ENCODE measurements at regions not wholly inside any gene's neighbourhood (a gene's known extent, or its start where the extent isn't known, plus 50 kb on each side); places are given as distances from the start of the nearest gene placed in this dataset.

GRCh38 chr7:46214526-46214925 lies 293.5 kb upstream of the IGFBP3 start:
- TF ChIP-seq, protein P1, sequence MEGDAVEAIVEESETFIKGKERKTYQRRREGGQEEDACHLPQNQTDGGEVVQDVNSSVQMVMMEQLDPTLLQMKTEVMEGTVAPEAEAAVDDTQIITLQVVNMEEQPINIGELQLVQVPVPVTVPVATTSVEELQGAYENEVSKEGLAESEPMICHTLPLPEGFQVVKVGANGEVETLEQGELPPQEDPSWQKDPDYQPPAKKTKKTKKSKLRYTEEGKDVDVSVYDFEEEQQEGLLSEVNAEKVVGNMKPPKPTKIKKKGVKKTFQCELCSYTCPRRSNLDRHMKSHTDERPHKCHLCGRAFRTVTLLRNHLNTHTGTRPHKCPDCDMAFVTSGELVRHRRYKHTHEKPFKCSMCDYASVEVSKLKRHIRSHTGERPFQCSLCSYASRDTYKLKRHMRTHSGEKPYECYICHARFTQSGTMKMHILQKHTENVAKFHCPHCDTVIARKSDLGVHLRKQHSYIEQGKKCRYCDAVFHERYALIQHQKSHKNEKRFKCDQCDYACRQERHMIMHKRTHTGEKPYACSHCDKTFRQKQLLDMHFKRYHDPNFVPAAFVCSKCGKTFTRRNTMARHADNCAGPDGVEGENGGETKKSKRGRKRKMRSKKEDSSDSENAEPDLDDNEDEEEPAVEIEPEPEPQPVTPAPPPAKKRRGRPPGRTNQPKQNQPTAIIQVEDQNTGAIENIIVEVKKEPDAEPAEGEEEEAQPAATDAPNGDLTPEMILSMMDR (IDR thresholded peaks at IDR 0.05; ENCODE audit: low read depth, low read length), result no peak
- no peak overlapping the region for H3K4me3 ChIP-seq (replicated peaks in 1 of 2; ENCODE audit: low read depth in 2 of 2, low read length in 2 of 2)
- DNase-seq (ENCODE audit: low read depth in 2 of 2), result no peak

- DNase-seq (ENCODE audit: low read depth in 2 of 2), result no peak
- no peak overlapping the region for H3K4me3 ChIP-seq (replicated peaks in 1 of 2; ENCODE audit: low read depth in 2 of 2, low read length in 2 of 2)
- TF ChIP-seq, protein P1 (IDR thresholded peaks at IDR 0.05; ENCODE audit: low read depth, low read length), result no peak
These were observed 292.1 kb upstream of the IGFBP3 start for GRCh38 chr7:46213154-46213537.

DNA sequence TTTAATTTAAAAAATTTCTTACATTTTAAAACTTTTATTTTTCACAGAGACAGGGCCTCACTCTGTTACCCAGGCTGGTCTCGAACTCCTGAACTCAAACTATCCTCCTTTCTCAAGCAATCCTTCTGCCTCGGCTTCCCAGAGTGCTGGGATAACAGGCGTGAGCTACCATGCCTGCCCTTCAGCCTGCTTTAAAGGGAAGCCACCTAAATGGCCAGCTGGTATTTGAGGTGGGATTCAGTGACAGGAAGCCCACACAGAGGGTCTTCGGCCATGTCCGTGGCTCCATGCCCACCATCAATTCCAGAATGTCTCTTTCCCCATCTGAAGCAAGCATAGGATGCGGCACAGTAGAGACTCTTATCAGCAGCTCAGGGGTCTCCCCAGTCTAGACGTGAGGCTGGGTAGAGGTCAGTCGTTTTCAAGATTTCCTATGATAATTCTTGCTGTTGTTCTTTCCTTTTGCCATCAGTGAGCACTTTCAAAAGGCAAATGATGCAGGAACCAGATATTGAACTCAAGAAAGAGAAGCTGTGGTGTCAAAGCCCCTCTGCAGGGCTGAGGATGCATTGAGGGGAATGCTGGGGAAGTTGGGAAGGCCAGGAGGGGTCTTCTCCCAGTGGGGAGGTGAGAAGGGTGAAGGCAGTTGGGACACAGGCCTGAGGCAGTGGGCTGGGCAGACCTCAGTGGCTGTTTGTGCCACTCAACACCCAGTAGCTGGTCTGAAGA lies 291.5 kb upstream of the IGFBP3 start:
- no peak overlapping the region for H3K4me3 ChIP-seq (replicated peaks in 1 of 2; ENCODE audit: low read depth in 2 of 2, low read length in 2 of 2)
- DNase-seq (ENCODE audit: low read depth in 2 of 2), result no peak
- TF ChIP-seq, protein P1 (IDR thresholded peaks at IDR 0.05; ENCODE audit: low read depth, low read length), result no peak

DNA sequence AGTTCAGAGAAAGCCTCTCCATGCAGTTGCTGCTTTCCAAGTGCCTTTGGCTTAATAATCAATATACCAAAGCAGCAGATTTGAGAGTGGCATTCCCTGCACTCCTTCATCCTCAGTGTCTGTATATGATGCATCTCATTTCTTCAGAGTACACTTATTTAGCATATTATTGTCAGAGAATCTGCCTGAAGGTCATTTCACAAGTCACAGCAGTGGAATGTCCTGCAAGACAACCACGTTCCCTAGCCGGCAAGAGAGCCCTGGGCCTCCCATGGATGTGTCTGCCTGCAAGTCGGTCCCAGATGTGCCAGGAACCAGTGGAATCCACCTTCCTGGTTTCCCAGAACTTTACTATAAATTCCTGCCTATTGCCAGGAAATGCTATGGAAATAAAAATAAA lies 289.4 kb upstream of the IGFBP3 start:
- TF ChIP-seq, protein P1 (IDR thresholded peaks at IDR 0.05; ENCODE audit: low read depth, low read length), result no peak
- H3K4me3 ChIP-seq (replicated peaks in 1 of 2; ENCODE audit: low read depth in 2 of 2, low read length in 2 of 2), result no peak overlapping the region
- DNase-seq (ENCODE audit: low read depth in 2 of 2), result no peak

GRCh38 chr7:46209611-46210388 lies 288.7 kb upstream of the IGFBP3 start:
- DNase-seq (ENCODE audit: low read depth in 2 of 2), result no peak
- H3K4me3 ChIP-seq (replicated peaks in 1 of 2; ENCODE audit: low read depth in 2 of 2, low read length in 2 of 2), result no peak overlapping the region
- TF ChIP-seq, protein P1 (IDR thresholded peaks at IDR 0.05; ENCODE audit: low read depth, low read length), result no peak

DNA sequence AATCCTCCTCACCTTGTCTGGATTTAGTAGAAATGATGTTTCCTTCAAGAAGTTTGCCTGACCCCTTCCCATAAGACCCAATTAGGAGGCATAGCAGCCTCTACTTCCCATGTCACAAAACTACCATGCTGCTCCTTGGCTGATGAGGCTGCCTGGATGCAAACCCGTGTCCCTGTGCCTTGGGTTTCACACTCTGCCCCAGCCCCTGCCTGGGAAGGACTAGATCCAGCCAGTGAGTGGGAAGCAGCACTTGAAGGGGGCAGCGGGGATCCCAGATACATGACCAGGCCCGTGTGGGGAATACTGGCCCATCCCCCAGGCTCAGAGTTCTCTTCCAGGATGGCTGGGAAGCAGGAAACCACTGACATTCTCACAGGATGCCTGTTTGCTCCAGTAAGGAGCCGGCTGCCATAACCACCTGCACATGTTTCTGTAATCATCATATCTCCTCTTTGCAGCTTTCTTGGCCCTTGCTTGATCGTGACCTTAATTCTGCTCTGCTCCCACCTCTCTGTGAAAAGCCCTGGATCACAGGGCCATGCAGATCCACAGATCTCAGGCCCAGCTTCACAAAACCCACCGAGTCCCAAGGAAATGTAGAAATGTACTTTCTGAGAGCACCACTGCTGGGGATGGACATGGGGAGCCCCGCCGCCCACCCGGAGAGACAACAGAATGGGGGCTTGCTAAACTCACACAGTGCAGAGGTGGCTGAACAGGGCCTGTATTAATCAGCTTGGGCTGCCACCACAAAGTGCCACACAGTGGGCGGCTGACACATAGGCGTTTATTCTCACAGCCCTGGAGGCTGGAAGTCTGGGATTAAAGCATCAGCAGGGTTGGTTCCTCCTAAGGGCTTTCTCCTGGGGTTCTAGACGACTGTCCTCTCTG lies 287.8 kb upstream of the IGFBP3 start:
- H3K4me3 ChIP-seq (replicated peaks in 1 of 2; ENCODE audit: low read depth in 2 of 2, low read length in 2 of 2), result no peak overlapping the region
- TF ChIP-seq, protein P1 (IDR thresholded peaks at IDR 0.05; ENCODE audit: low read depth, low read length), result no peak
- no peak for DNase-seq (ENCODE audit: low read depth in 2 of 2)
